Upper lobe of left lung (tissue), 6 donors: ENCODE measurements at regions not wholly inside any gene's neighbourhood (a gene's known extent, or its start where the extent isn't known, plus 50 kb on each side); places are given as distances from the start of the nearest gene placed in this dataset.
A peak's percentile ranks its signal among the peaks of the same experiment; 100 is the strongest.

Source experiments
- ATAC-seq, 2 donors: fragments of 200-7000 bp; cut with Tn5 transposase; one replicate each; pipeline ENCODE4 v1.9.1; 2022; ENCODE audit warnings: mild to moderate bottlenecking in 2 of 2, moderate library complexity in 2 of 2; ENCODE audit not compliant: low FRiP score in 2 of 2
- DNase-seq, 2 donors: peaks; one replicate each; pipeline ENCODE4 v3.0.0-alpha.2; 2019 to 2020
- H3K27ac ChIP-seq, 4 donors: fragments of 200-600 bp; sonication (generic); one replicate each; pipeline ENCODE4 v1.5.1; 2016 to 2019
- H3K27me3 ChIP-seq, 4 donors: fragments of 200-600 bp; sonication (generic); one replicate each; pipeline ENCODE4 v1.5.1; 2017 to 2019
- H3K36me3 ChIP-seq, 4 donors: fragments of 200-600 bp; sonication (generic); one replicate each; pipeline ENCODE4 v1.5.1; 2016 to 2019
- H3K4me1 ChIP-seq, 4 donors: fragments of 200-600 bp; sonication (generic); one replicate each; pipeline ENCODE4 v1.5.1; 2018 to 2019
- H3K4me3 ChIP-seq, 4 donors: fragments of 200-600 bp; sonication (generic); one replicate each; pipeline ENCODE4 v1.5.1; 2017 to 2019; ENCODE audit warnings: mild to moderate bottlenecking in 2 of 4, moderate library complexity in 1 of 4
- H3K9me3 ChIP-seq, 4 donors: fragments of 200-600 bp; sonication (generic); one replicate each; pipeline ENCODE4 v1.5.1; 2018 to 2019
- EP300 ChIP-seq, 4 donors: sonication (generic); formaldehyde crosslinking; IDR thresholded peaks; one replicate each; pipeline ENCODE4 v1.5.1; 2017; ENCODE audit warnings: antibody characterized with exemption in 4 of 4, control low read depth in 2 of 4
- POLR2A ChIP-seq, 4 donors: fragments of 450-650 bp; IDR thresholded peaks; one replicate each; pipeline ENCODE4 v1.5.1; 2016 to 2017; ENCODE audit warnings: antibody characterized with exemption in 4 of 4, mild to moderate bottlenecking in 2 of 4
- POLR2AphosphoS5 ChIP-seq, 2 donors: sonication (generic); formaldehyde crosslinking; IDR thresholded peaks; one replicate each; pipeline ENCODE4 v1.5.1; 2017; ENCODE audit warnings: antibody characterized with exemption in 2 of 2
- WGBS, 2 donors: methylation state at CpG; one replicate each; pipeline ENCODE4 v1.1.5; 2017 to 2018; 5-methylcytosine and 5-hydroxymethylcytosine counted together
- TF ChIP-seq, protein P1 (sequence below), 6 experiments: fragments of 450-650 bp in 4 of 6; fragments of 200-600 bp in 2 of 6; sonication (generic) in 2 of 6; IDR thresholded peaks; one replicate each; pipeline ENCODE4 v1.5.1; 2016 to 2019; ENCODE audit warnings: antibody characterized with exemption in 6 of 6
- donor health status: DM: no; HTN: no; CAD: no; lungs with moderate emphysema.
- donor health status: DM: no; HTN: yes; CAD: no; lungs with severe emphysema.

GRCh38 chr12:79534029-79534867 is 156.5 kb downstream of the PAWR start:
- no peaks in the 10 kb centered on the region for H3K4me1 ChIP-seq
- WGBS, 2 donors = 79 to 84% methylated on average over 5 of the region's 5 CpGs
- no peak overlapping the region for H3K4me3 ChIP-seq
- TF ChIP-seq EP300 (IDR thresholded peaks at IDR 0.05) (no peak), POLR2A (IDR thresholded peaks at IDR 0.05) (no peak), POLR2AphosphoS5 (IDR thresholded peaks at IDR 0.05) (no peak)
- TF ChIP-seq, protein P1, sequence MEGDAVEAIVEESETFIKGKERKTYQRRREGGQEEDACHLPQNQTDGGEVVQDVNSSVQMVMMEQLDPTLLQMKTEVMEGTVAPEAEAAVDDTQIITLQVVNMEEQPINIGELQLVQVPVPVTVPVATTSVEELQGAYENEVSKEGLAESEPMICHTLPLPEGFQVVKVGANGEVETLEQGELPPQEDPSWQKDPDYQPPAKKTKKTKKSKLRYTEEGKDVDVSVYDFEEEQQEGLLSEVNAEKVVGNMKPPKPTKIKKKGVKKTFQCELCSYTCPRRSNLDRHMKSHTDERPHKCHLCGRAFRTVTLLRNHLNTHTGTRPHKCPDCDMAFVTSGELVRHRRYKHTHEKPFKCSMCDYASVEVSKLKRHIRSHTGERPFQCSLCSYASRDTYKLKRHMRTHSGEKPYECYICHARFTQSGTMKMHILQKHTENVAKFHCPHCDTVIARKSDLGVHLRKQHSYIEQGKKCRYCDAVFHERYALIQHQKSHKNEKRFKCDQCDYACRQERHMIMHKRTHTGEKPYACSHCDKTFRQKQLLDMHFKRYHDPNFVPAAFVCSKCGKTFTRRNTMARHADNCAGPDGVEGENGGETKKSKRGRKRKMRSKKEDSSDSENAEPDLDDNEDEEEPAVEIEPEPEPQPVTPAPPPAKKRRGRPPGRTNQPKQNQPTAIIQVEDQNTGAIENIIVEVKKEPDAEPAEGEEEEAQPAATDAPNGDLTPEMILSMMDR (IDR thresholded peaks at IDR 0.05) = no peak
- no peaks in the 10 kb centered on the region for H3K9me3 ChIP-seq
- H3K36me3 ChIP-seq = no peaks in the 10 kb centered on the region
- DNase-seq = no peak
- no peaks in the 10 kb centered on the region for H3K27me3 ChIP-seq
- no peak for ATAC-seq
- H3K27ac ChIP-seq = no peak overlapping the region

- H3K9me3 ChIP-seq = no peaks in the 10 kb centered on the region
- 75 to 84% methylated on average over 4 to 7 of the region's 7 CpGs for WGBS, 2 donors
- peak; percentile 29 to 73 for ATAC-seq
- H3K4me1 ChIP-seq = no peaks in the 10 kb centered on the region
- H3K36me3 ChIP-seq = no peaks in the 10 kb centered on the region
- DNase-seq = no peak
- no peak overlapping the region for H3K27ac ChIP-seq
- no peak for TF ChIP-seq POLR2AphosphoS5 (IDR thresholded peaks at IDR 0.05)
- no peak for TF ChIP-seq POLR2A (IDR thresholded peaks at IDR 0.05)
- TF ChIP-seq EP300 (IDR thresholded peaks at IDR 0.05) = no peak
- TF ChIP-seq, protein P1 (IDR thresholded peaks at IDR 0.05) = no peak
- H3K4me3 ChIP-seq = no peak overlapping the region
- no peaks in the 10 kb centered on the region for H3K27me3 ChIP-seq
These were observed 157.9 kb downstream of the PAWR start for GRCh38 chr12:79532907-79533288.

GRCh38 chr12:79531518-79531917 is 159.2 kb downstream of the PAWR start:
- ATAC-seq = no peak
- TF ChIP-seq EP300 (IDR thresholded peaks at IDR 0.05) = no peak
- no peak for TF ChIP-seq POLR2AphosphoS5 (IDR thresholded peaks at IDR 0.05)
- TF ChIP-seq, protein P1 (IDR thresholded peaks at IDR 0.05) = no peak
- no peak for TF ChIP-seq POLR2A (IDR thresholded peaks at IDR 0.05)
- Histone ChIP-seq H3K27ac (no peak overlapping the region), H3K36me3 (no peaks in the 10 kb centered on the region), H3K4me3 (no peak overlapping the region), H3K27me3 (no peaks in the 10 kb centered on the region), H3K9me3 (no peaks in the 10 kb centered on the region), H3K4me1 (no peaks in the 10 kb centered on the region)
- no peak for DNase-seq
- WGBS, 2 donors = 86 to 91% methylated on average over 4 of the region's 4 CpGs

- 88 to 94% methylated on average over 1 of the region's 1 CpG for WGBS, 2 donors
- no peak for TF ChIP-seq POLR2AphosphoS5 (IDR thresholded peaks at IDR 0.05)
- no peak for TF ChIP-seq EP300 (IDR thresholded peaks at IDR 0.05)
- TF ChIP-seq POLR2A (IDR thresholded peaks at IDR 0.05) = no peak
- TF ChIP-seq, protein P1 (IDR thresholded peaks at IDR 0.05) = no peak
- Histone ChIP-seq H3K4me3 (no peak overlapping the region), H3K36me3 (no peaks in the 10 kb centered on the region), H3K4me1 (no peaks in the 10 kb centered on the region), H3K9me3 (no peaks in the 10 kb centered on the region), H3K27ac (no peak overlapping the region), H3K27me3 (no peaks in the 10 kb centered on the region)
- DNase-seq (no peak), ATAC-seq (no peak)
These were observed 163.3 kb downstream of the PAWR start for GRCh38 chr12:79527473-79527872.

DNA sequence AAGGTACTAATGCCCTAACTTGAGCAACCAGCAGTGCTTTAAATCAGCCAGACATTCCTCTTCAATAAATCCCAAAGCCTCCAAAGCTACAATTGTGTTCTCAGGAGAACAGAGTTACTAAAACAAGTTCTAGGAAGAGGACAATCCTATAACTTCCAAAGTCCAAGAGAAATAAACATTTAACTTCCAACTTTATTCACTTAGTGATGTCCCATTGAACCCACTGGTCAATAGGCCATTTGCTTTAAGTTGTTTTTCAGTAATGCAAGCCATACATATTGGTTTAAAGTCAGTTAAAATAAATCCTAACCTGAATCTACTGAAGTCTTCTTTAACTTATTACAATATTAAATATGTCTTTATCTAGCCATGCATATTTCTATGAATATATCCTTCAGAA is 165.4 kb downstream of the PAWR start:
- Histone ChIP-seq H3K4me3 (no peak overlapping the region), H3K4me1 (no peaks in the 10 kb centered on the region), H3K9me3 (no peaks in the 10 kb centered on the region), H3K27ac (no peak overlapping the region), H3K36me3 (no peaks in the 10 kb centered on the region), H3K27me3 (no peaks in the 10 kb centered on the region)
- DNase-seq (no peak), ATAC-seq (no peak)
- TF ChIP-seq EP300 (IDR thresholded peaks at IDR 0.05) = no peak
- TF ChIP-seq, protein P1 (IDR thresholded peaks at IDR 0.05) = no peak
- no peak for TF ChIP-seq POLR2A (IDR thresholded peaks at IDR 0.05)
- no peak for TF ChIP-seq POLR2AphosphoS5 (IDR thresholded peaks at IDR 0.05)
